Sigmoid colon (tissue), 6 donors: ENCODE measurements at regions not wholly inside any gene's neighbourhood (a gene's known extent, or its start where the extent isn't known, plus 50 kb on each side); places are given as distances from the start of the nearest gene placed in this dataset.

Source experiments
- DNase-seq: peaks from one replicate; pipeline ENCODE4 v3.0.0-alpha.2; 2019
- H3K27ac ChIP-seq, 4 donors: fragments of 200-600 bp; sonication (generic); one replicate each; pipeline ENCODE4 v1.5.1; 2016 to 2019; ENCODE audit warnings: mild to moderate bottlenecking in 1 of 4
- H3K27me3 ChIP-seq, 3 donors: fragments of 200-600 bp; sonication (generic); one replicate each; pipeline ENCODE4 v1.5.1; 2019; ENCODE audit warnings: mild to moderate bottlenecking in 1 of 3
- H3K36me3 ChIP-seq, 4 donors: fragments of 200-600 bp; sonication (generic); one replicate each; pipeline ENCODE4 v1.5.1; 2016 to 2019
- H3K4me1 ChIP-seq, 4 donors: fragments of 200-600 bp; sonication (generic); one replicate each; pipeline ENCODE4 v1.5.1; 2017 to 2019
- H3K4me3 ChIP-seq, 4 donors: fragments of 200-600 bp; sonication (generic); one replicate each; pipeline ENCODE4 v1.5.1; 2017 to 2019; ENCODE audit warnings: mild to moderate bottlenecking in 2 of 4, moderate library complexity in 1 of 4
- H3K9me3 ChIP-seq, 4 donors: fragments of 200-600 bp in 3 of 4; sonication (generic) in 3 of 4; one replicate each; pipeline versions ENCODE4 v1.5.1 to v1.6.1; 2013 to 2019
- CTCF ChIP-seq, 4 experiments: fragments of 450-650 bp in 3 of 4; fragments of 200-600 bp in 1 of 4; IDR thresholded peaks; one replicate each; pipeline ENCODE4 v1.5.1; 2016 to 2019; ENCODE audit warnings: antibody characterized with exemption in 4 of 4, mild to moderate bottlenecking in 3 of 4, moderate library complexity in 2 of 4
- EP300 ChIP-seq, 4 donors: sonication (generic); formaldehyde crosslinking; IDR thresholded peaks; one replicate each; pipeline ENCODE4 v1.6.1; 2017; ENCODE audit warnings: antibody characterized with exemption in 4 of 4
- POLR2A ChIP-seq, 2 donors: fragments of 450-650 bp; IDR thresholded peaks; one replicate each; pipeline ENCODE4 v1.6.1; 2016; ENCODE audit warnings: antibody characterized with exemption in 2 of 2, mild to moderate bottlenecking in 2 of 2, moderate library complexity in 2 of 2
- POLR2AphosphoS5 ChIP-seq, 4 donors: sonication (generic); formaldehyde crosslinking; IDR thresholded peaks; one replicate each; pipeline ENCODE4 v1.6.1; 2017; ENCODE audit warnings: antibody characterized with exemption in 4 of 4
- WGBS, 2 donors: extraction: QIAGEN DNeasy Blood & Tissue Kit; methylation state at CpG; one replicate each; pipeline ENCODE4 v1.1.7; 2013; 5-methylcytosine and 5-hydroxymethylcytosine counted together
- intact Hi-C: fragments of 100-400 bp; cut with DNase I; formaldehyde crosslinking; loops from one replicate; pipeline ENCODE4 v1.15.1; 2023
- donor health status: healthy with polysubstance abuse.
- donor health status: healthy.

- H3K4me1 ChIP-seq: no peaks in the 10 kb centered on the region
- intact Hi-C loops: no loop called here
- H3K4me3 ChIP-seq: no peak overlapping the region
- no peak overlapping the region for H3K27ac ChIP-seq
- no peak for DNase-seq
- no peaks in the 10 kb centered on the region for H3K36me3 ChIP-seq
- WGBS, 2 donors: 65 to 89% methylated on average over 3 of the region's 3 CpGs
- H3K9me3 ChIP-seq: no peaks in the 10 kb centered on the region
- no peaks in the 10 kb centered on the region for H3K27me3 ChIP-seq
- TF ChIP-seq EP300 (IDR thresholded peaks at IDR 0.05) (no peak), POLR2AphosphoS5 (IDR thresholded peaks at IDR 0.05) (no peak), POLR2A (IDR thresholded peaks at IDR 0.05) (no peak), CTCF (IDR thresholded peaks at IDR 0.05) (no peak)
These were observed 109.9 kb upstream of the SLC30A5 start for GRCh38 chr5:68983959-68984358.

- no peak overlapping the region for H3K27ac ChIP-seq
- H3K27me3 ChIP-seq: no peaks in the 10 kb centered on the region
- intact Hi-C loops: no loop called here
- DNase-seq: no peak
- 93 to 97% methylated on average over 1 of the region's 1 CpG for WGBS, 2 donors
- peaks cover 0 to 5% (median 0%) of the 10 kb centered on the region in 4 donors for H3K4me1 ChIP-seq
- no peak for TF ChIP-seq CTCF (IDR thresholded peaks at IDR 0.05)
- no peak for TF ChIP-seq EP300 (IDR thresholded peaks at IDR 0.05)
- TF ChIP-seq POLR2AphosphoS5 (IDR thresholded peaks at IDR 0.05): no peak
- TF ChIP-seq POLR2A (IDR thresholded peaks at IDR 0.05): no peak
- no peaks in the 10 kb centered on the region for H3K36me3 ChIP-seq
- no peaks in the 10 kb centered on the region for H3K9me3 ChIP-seq
- no peak overlapping the region for H3K4me3 ChIP-seq
These were observed 102.3 kb upstream of the SLC30A5 start for GRCh38 chr5:68991279-68992084.

- TF ChIP-seq POLR2A (IDR thresholded peaks at IDR 0.05) (no peak), CTCF (IDR thresholded peaks at IDR 0.05) (no peak), EP300 (IDR thresholded peaks at IDR 0.05) (no peak), POLR2AphosphoS5 (IDR thresholded peaks at IDR 0.05) (no peak)
- 70 to 80% methylated on average over 4 of the region's 4 CpGs for WGBS, 2 donors
These were observed 99.2 kb upstream of the SLC30A5 start for GRCh38 chr5:68994645-68995044.

GRCh38 chr5:68995845-68996545 is 97.8 kb upstream of the SLC30A5 start:
- Histone ChIP-seq H3K27me3 (no peaks in the 10 kb centered on the region), H3K4me3 (no peak overlapping the region), H3K27ac (no peak overlapping the region), H3K36me3 (no peaks in the 10 kb centered on the region), H3K4me1 (peaks cover 0 to 5% (median 0%) of the 10 kb centered on the region in 4 donors), H3K9me3 (no peaks in the 10 kb centered on the region)
- no peak for DNase-seq
- no peak for TF ChIP-seq EP300 (IDR thresholded peaks at IDR 0.05)
- TF ChIP-seq CTCF (IDR thresholded peaks at IDR 0.05): no peak
- TF ChIP-seq POLR2A (IDR thresholded peaks at IDR 0.05): no peak
- intact Hi-C loops: no loop called here
- WGBS, 2 donors: 78 to 80% methylated on average over 11 of the region's 11 CpGs

More at GRCh38 chr5:68994645-68995044, 99.2 kb upstream of the SLC30A5 start:
- Histone ChIP-seq H3K27me3 (no peaks in the 10 kb centered on the region), H3K27ac (peak overlapping the region in 2 of 4 donors; percentile 6 to 45), H3K4me3 (no peak overlapping the region), H3K4me1 (peaks cover 0 to 5% (median 0%) of the 10 kb centered on the region in 4 donors), H3K36me3 (no peaks in the 10 kb centered on the region), H3K9me3 (no peaks in the 10 kb centered on the region)
- no peak for DNase-seq
- intact Hi-C loops: no loop called here
